Transverse colon (tissue), 4 donors: ENCODE measurements at regions not wholly inside any gene's neighbourhood (a gene's known extent, or its start where the extent isn't known, plus 50 kb on each side); places are given as distances from the start of the nearest gene placed in this dataset.

Experiments used
- EP300 ChIP-seq: sonication (generic); formaldehyde crosslinking; IDR thresholded peaks from one replicate; pipeline ENCODE4 v1.6.1; 2017; ENCODE audit warnings: antibody characterized with exemption, low read depth
- POLR2A ChIP-seq: fragments of 450-650 bp; IDR thresholded peaks from one replicate; pipeline ENCODE4 v1.6.1; 2016; ENCODE audit warnings: antibody characterized with exemption, mild to moderate bottlenecking, moderate library complexity
- POLR2AphosphoS5 ChIP-seq, 3 donors: sonication (generic); formaldehyde crosslinking; IDR thresholded peaks; one replicate each; pipeline ENCODE4 v1.6.1; 2016; ENCODE audit warnings: antibody characterized with exemption in 3 of 3
- TF ChIP-seq, protein P1 (sequence below), 5 experiments: fragments of 200-600 bp in 3 of 5; fragments of 450-650 bp in 2 of 5; sonication (generic) in 3 of 5; IDR thresholded peaks; 1 replicate in 2 of 5; 2 replicates in 3 of 5; pipeline ENCODE4 v1.5.1; 2016 to 2017; ENCODE audit warnings: antibody characterized with exemption in 5 of 5, inconsistent platforms in 3 of 5, mild to moderate bottlenecking in 2 of 5, moderate library complexity in 1 of 5

- TF ChIP-seq, protein P1, sequence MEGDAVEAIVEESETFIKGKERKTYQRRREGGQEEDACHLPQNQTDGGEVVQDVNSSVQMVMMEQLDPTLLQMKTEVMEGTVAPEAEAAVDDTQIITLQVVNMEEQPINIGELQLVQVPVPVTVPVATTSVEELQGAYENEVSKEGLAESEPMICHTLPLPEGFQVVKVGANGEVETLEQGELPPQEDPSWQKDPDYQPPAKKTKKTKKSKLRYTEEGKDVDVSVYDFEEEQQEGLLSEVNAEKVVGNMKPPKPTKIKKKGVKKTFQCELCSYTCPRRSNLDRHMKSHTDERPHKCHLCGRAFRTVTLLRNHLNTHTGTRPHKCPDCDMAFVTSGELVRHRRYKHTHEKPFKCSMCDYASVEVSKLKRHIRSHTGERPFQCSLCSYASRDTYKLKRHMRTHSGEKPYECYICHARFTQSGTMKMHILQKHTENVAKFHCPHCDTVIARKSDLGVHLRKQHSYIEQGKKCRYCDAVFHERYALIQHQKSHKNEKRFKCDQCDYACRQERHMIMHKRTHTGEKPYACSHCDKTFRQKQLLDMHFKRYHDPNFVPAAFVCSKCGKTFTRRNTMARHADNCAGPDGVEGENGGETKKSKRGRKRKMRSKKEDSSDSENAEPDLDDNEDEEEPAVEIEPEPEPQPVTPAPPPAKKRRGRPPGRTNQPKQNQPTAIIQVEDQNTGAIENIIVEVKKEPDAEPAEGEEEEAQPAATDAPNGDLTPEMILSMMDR (IDR thresholded peaks at IDR 0.05), result no peak
- TF ChIP-seq POLR2A (no peak), EP300 (no peak), POLR2AphosphoS5 (IDR thresholded peaks at IDR 0.05) (no peak)
Measured at GRCh38 chr15:80325206-80325605, 73.2 kb upstream of the CTXND1 start.
